Progenitor cell of endocrine pancreas (in vitro differentiated cells): ENCODE measurements at regions not wholly inside any gene's neighbourhood (a gene's known extent, or its start where the extent isn't known, plus 50 kb on each side); places are given as distances from the start of the nearest gene placed in this dataset.

Experiments used
- DNase-seq: peaks from one replicate; pipeline ENCODE4 v3.0.0; 2021; ENCODE audit warnings: low spot score; ENCODE audit not compliant: unreplicated experiment
- H3K27ac Mint-ChIP-seq: 2 replicates; pipeline ENCODE4 v1.8.0; 2021; ENCODE audit warnings: mild to moderate bottlenecking, moderate library complexity, mixed read lengths
- H3K27me3 Mint-ChIP-seq: 2 replicates; pipeline ENCODE4 v1.8.0; 2021; ENCODE audit warnings: mixed read lengths
- H3K36me3 Mint-ChIP-seq: 2 replicates; pipeline ENCODE4 v1.8.0; 2022; ENCODE audit warnings: mixed read lengths; ENCODE audit not compliant: insufficient read depth
- H3K4me1 Mint-ChIP-seq: 2 replicates; pipeline ENCODE4 v1.8.0; 2021; ENCODE audit warnings: low read depth, mixed read lengths
- H3K4me3 Mint-ChIP-seq: 2 replicates; pipeline ENCODE4 v1.8.0; 2021; ENCODE audit warnings: low read depth, mild to moderate bottlenecking, moderate library complexity, mixed read lengths
- H3K9me3 Mint-ChIP-seq: 2 replicates; pipeline ENCODE4 v1.8.0; 2021; ENCODE audit warnings: low read depth, mixed read lengths
- TF ChIP-seq, protein P1 (sequence below): fragments of 200-600 bp; sonication (generic); IDR thresholded peaks from one replicate; pipeline ENCODE4 v1.5.0; 2021; ENCODE audit warnings: antibody characterized with exemption, mild to moderate bottlenecking; ENCODE audit not compliant: unreplicated experiment

DNA sequence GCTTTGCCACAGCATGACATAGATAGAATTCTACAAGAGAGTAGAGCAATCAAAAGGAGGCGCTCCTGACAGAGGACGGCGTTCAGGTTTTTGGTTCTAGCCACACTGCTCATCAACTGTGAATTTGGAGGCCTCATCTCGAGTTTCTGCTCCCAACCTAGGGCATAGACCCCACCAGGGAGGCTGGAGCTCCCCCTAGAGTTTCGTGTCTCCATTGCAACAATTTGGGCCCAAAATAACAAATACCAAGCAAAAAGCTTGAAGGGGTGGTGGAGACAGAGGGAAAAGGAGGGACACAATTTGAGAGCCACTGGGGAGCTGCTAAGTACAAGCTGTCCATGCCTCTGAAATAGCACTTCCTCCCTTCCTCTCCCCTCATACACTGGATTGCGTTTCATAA is 297.0 kb downstream of the GPATCH2 start:
- Mint-ChIP-seq H3K4me1 (no peaks in the 10 kb centered on the region), H3K9me3 (peaks cover 7% of the 10 kb centered on the region), H3K36me3 (peaks cover 3% of the 10 kb centered on the region), H3K4me3 (no peak overlapping the region), H3K27me3 (peaks cover 25% of the 10 kb centered on the region), H3K27ac (no peak overlapping the region)
- TF ChIP-seq, protein P1, sequence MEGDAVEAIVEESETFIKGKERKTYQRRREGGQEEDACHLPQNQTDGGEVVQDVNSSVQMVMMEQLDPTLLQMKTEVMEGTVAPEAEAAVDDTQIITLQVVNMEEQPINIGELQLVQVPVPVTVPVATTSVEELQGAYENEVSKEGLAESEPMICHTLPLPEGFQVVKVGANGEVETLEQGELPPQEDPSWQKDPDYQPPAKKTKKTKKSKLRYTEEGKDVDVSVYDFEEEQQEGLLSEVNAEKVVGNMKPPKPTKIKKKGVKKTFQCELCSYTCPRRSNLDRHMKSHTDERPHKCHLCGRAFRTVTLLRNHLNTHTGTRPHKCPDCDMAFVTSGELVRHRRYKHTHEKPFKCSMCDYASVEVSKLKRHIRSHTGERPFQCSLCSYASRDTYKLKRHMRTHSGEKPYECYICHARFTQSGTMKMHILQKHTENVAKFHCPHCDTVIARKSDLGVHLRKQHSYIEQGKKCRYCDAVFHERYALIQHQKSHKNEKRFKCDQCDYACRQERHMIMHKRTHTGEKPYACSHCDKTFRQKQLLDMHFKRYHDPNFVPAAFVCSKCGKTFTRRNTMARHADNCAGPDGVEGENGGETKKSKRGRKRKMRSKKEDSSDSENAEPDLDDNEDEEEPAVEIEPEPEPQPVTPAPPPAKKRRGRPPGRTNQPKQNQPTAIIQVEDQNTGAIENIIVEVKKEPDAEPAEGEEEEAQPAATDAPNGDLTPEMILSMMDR = peak; percentile 62
- DNase-seq = no peak

DNA sequence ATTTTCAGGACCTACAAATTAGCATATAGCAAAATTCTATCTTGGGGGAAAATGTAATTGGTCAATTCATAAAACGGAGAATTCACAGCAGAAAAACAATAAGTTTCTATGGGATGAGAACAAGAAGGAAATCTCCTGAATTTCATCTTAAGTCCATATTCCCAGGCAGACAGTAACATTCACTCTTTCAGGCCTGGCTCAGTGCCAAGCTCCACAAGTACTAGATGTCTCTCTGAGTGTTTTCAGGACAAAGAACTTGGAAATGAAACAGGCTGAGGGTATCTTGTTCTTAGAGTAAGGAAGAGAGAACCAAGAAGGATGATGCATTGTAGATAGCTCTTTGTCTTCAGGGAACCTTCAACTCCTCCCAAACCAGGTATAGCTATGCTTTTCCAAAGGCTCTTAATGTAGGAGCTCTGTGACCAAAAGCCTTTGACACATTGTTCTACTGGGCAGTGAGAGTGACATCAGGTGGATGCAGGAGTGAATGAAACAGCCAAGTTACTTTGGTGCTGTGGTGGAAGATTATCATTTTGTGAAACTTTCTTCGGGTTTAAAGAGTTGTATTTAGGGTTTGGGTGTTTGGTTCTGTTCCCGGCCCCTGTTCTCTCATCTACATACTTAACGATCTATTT is 298.3 kb downstream of the GPATCH2 start:
- TF ChIP-seq, protein P1 = no peak
- DNase-seq = no peak
- H3K4me1 Mint-ChIP-seq = no peaks in the 10 kb centered on the region
- H3K27ac Mint-ChIP-seq = no peak overlapping the region
- peaks cover 7% of the 10 kb centered on the region for H3K9me3 Mint-ChIP-seq
- no peak overlapping the region for H3K4me3 Mint-ChIP-seq
- peaks cover 4% of the 10 kb centered on the region for H3K36me3 Mint-ChIP-seq
- peaks cover 20% of the 10 kb centered on the region for H3K27me3 Mint-ChIP-seq

DNA sequence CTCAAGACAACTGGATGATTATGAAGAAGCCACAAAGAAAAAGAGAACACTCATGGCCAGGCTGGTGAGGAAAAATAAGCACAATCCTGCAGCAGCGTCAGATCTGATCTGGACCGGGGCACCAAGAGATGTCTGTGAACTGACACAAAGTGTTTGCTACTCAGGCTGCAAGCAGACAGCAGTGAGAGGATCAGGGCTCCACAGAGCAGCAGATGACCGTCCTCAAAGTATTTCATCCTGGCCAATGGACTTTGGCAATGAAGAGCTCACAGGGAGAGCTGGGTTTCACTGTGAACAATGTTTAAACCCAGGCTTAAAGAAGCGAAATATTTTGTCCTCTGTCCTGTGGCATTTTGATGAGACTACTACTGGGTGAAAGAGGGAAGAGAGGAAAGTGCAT is 299.2 kb downstream of the GPATCH2 start:
- H3K9me3 Mint-ChIP-seq = peaks cover 7% of the 10 kb centered on the region
- H3K4me3 Mint-ChIP-seq = no peak overlapping the region
- H3K4me1 Mint-ChIP-seq = no peaks in the 10 kb centered on the region
- TF ChIP-seq, protein P1 = no peak
- H3K27ac Mint-ChIP-seq = peak overlapping the region; percentile 4
- H3K36me3 Mint-ChIP-seq = peaks cover 4% of the 10 kb centered on the region
- peaks cover 20% of the 10 kb centered on the region for H3K27me3 Mint-ChIP-seq
- no peak for DNase-seq

DNA sequence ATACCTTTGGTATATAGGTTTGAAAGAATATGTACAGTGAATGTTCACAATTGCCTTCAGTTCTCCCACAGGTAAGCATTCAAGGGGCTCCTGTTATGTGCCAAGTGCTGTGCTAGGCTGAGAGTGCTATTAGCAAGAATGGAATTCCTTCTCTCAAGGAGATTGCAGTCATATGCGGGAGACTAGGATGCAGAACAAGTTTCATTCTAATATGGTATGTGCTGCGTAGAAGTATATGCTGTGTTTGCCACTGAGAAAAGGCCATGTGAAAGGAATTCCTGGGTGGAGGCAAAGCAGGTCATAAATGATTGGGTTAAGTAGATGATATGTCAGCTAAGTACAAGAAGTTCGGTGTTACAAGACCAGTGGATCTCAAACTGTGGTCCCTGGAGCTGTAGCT is 303.0 kb downstream of the GPATCH2 start:
- Mint-ChIP-seq H3K27me3 (peaks cover 18% of the 10 kb centered on the region), H3K27ac (no peak overlapping the region), H3K4me3 (no peak overlapping the region), H3K9me3 (peaks cover 9% of the 10 kb centered on the region), H3K36me3 (peaks cover 4% of the 10 kb centered on the region), H3K4me1 (peaks cover 8% of the 10 kb centered on the region)
- TF ChIP-seq, protein P1 = no peak
- no peak for DNase-seq

DNA sequence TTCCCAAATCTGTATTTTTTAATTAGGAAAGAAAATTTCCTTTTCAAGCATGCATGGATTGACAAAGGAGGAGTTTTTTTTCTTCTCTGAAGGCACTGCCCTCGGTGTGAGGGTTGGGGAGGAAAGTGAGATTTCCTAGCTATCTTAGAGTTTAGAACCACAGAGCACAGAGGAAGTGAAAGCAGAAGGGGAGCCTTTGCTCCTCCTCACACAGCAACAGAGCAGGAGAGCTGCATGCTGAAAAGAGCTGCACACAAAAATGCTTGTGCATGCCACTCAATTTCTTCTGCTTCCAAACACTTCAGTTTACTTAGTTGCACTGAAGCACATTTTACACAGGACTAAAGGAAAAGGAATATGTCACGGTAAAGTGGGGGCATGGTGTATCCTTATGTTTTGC is 308.1 kb downstream of the GPATCH2 start:
- TF ChIP-seq, protein P1 = no peak
- H3K9me3 Mint-ChIP-seq = peaks cover 2% of the 10 kb centered on the region
- DNase-seq = no peak
- no peak overlapping the region for H3K27ac Mint-ChIP-seq
- H3K27me3 Mint-ChIP-seq = peaks cover 21% of the 10 kb centered on the region
- no peaks in the 10 kb centered on the region for H3K36me3 Mint-ChIP-seq
- no peak overlapping the region for H3K4me3 Mint-ChIP-seq
- H3K4me1 Mint-ChIP-seq = peaks cover 9% of the 10 kb centered on the region
